Transverse colon (tissue), 4 donors: ENCODE measurements at regions not wholly inside any gene's neighbourhood (a gene's known extent, or its start where the extent isn't known, plus 50 kb on each side); places are given as distances from the start of the nearest gene placed in this dataset.

ENCODE experiments used
- CTCF ChIP-seq, 5 experiments: fragments of 200-600 bp in 3 of 5; fragments of 450-650 bp in 2 of 5; sonication (generic) in 3 of 5; IDR thresholded peaks; 1 replicate in 2 of 5; 2 replicates in 3 of 5; pipeline ENCODE4 v1.5.1; 2016 to 2017; ENCODE audit warnings: antibody characterized with exemption in 5 of 5, inconsistent platforms in 3 of 5, mild to moderate bottlenecking in 2 of 5, moderate library complexity in 1 of 5
- EP300 ChIP-seq: sonication (generic); formaldehyde crosslinking; IDR thresholded peaks from one replicate; pipeline ENCODE4 v1.6.1; 2017; ENCODE audit warnings: antibody characterized with exemption, low read depth
- POLR2A ChIP-seq: fragments of 450-650 bp; IDR thresholded peaks from one replicate; pipeline ENCODE4 v1.6.1; 2016; ENCODE audit warnings: antibody characterized with exemption, mild to moderate bottlenecking, moderate library complexity
- POLR2AphosphoS5 ChIP-seq, 3 donors: sonication (generic); formaldehyde crosslinking; IDR thresholded peaks; one replicate each; pipeline ENCODE4 v1.6.1; 2016; ENCODE audit warnings: antibody characterized with exemption in 3 of 3

DNA sequence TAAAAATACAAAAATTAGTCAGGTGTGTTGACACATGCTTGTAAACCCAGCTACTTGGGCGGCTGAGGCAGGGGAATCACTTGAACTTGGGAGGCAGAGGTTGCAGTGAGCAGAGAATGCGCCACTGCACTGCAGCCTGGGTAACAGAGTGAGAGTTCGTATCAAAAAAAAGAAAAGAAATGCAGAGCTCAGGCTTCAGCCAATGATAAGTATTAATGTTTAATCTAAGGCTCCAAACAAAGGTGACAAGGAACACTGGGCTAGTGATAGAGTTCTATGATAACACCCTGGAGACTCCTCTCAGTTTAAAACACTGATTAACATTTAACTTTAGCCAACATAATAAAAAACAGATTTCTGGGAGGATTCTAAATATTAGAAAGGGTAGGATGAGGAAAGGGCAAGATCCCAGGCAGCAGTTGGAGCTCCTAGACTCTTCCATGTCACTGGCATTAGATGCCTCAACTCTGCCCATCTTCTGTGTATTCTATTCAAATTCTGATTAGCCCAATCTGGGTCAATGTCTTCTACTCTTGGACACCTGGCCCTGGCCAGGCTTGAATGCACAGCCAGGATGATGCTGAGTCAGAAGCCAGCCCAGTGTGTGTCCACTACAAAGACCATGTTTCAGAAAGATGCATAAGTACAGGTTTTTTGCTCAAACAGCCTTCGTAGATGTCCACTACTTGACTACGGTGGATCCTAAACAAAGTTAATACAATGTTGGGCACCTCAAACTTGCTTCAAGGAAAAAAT, 91.0 kb upstream of the FAM169A start:
- TF ChIP-seq CTCF (IDR thresholded peaks at IDR 0.05) (no peak), EP300 (no peak), POLR2AphosphoS5 (IDR thresholded peaks at IDR 0.05) (no peak), POLR2A (no peak)
